ENCODE measurements at regions not wholly inside any gene's neighbourhood (a gene's known extent, or its start where the extent isn't known, plus 50 kb on each side); places are given as distances from the start of the nearest gene placed in this dataset.

GRCh38 chr5:159629158-159629557, 287.1 kb upstream of the ADRA1B start:
- Histone ChIP-seq H3K4me1 (ENCODE audit: insufficient read depth, low read length) (no peaks in the 10 kb centered on the region), H3K4me3 (ENCODE audit: insufficient read depth, low read depth, low read length) (no peak overlapping the region), H3K27ac (ENCODE audit: low read depth, low read length) (no peak overlapping the region), H3K9me3 (ENCODE audit: insufficient read depth, low read depth, low read length) (no peaks in the 10 kb centered on the region), H3K27me3 (ENCODE audit: insufficient read depth, low read length) (no peaks in the 10 kb centered on the region), H2AFZ (ENCODE audit: low read depth, low read length) (no peak overlapping the region), H3K4me2 (ENCODE audit: low read length) (no peak overlapping the region), H3K79me2 (ENCODE audit: insufficient read depth, low read length) (no peaks in the 10 kb centered on the region), H3K9ac (ENCODE audit: low read length) (no peak overlapping the region), H3K36me3 (ENCODE audit: insufficient read depth, low read length) (no peaks in the 10 kb centered on the region), H4K20me1 (ENCODE audit: insufficient read depth, low read length) (no peaks in the 10 kb centered on the region)
- DNase-seq (ENCODE audit: low read depth) = no peak
- Mint-ChIP-seq H3K27me3 (ENCODE audit: low read depth, unreplicated experiment) (peaks cover 15% of the 10 kb centered on the region), H3K4me3 (ENCODE audit: unreplicated experiment) (no peak overlapping the region), H3K9me3 (ENCODE audit: unreplicated experiment) (peaks cover 1% of the 10 kb centered on the region), H3K4me1 (ENCODE audit: low read depth, unreplicated experiment) (no peaks in the 10 kb centered on the region), H3K36me3 (ENCODE audit: low read depth, unreplicated experiment) (no peaks in the 10 kb centered on the region), H3K27ac (ENCODE audit: unreplicated experiment) (no peak overlapping the region)
- FAIRE-seq = no peak
- TF ChIP-seq EZH2 (IDR thresholded peaks at IDR 0.05; ENCODE audit: insufficient read depth, low read length) = no peak
- TF ChIP-seq, protein P1, sequence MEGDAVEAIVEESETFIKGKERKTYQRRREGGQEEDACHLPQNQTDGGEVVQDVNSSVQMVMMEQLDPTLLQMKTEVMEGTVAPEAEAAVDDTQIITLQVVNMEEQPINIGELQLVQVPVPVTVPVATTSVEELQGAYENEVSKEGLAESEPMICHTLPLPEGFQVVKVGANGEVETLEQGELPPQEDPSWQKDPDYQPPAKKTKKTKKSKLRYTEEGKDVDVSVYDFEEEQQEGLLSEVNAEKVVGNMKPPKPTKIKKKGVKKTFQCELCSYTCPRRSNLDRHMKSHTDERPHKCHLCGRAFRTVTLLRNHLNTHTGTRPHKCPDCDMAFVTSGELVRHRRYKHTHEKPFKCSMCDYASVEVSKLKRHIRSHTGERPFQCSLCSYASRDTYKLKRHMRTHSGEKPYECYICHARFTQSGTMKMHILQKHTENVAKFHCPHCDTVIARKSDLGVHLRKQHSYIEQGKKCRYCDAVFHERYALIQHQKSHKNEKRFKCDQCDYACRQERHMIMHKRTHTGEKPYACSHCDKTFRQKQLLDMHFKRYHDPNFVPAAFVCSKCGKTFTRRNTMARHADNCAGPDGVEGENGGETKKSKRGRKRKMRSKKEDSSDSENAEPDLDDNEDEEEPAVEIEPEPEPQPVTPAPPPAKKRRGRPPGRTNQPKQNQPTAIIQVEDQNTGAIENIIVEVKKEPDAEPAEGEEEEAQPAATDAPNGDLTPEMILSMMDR (IDR thresholded peaks at IDR 0.05; ENCODE audit: insufficient read depth, low read depth, low read length) = no peak

- no peaks in the 10 kb centered on the region for H4K20me1 ChIP-seq (ENCODE audit: insufficient read depth, low read length)
- no peaks in the 10 kb centered on the region for H3K27me3 ChIP-seq (ENCODE audit: insufficient read depth, low read length)
- no peaks in the 10 kb centered on the region for H3K9me3 ChIP-seq (ENCODE audit: insufficient read depth, low read depth, low read length)
- TF ChIP-seq, protein P1 (IDR thresholded peaks at IDR 0.05; ENCODE audit: insufficient read depth, low read depth, low read length) = no peak
- TF ChIP-seq EZH2 (IDR thresholded peaks at IDR 0.05; ENCODE audit: insufficient read depth, low read length) = no peak
- H3K4me1 ChIP-seq (ENCODE audit: insufficient read depth, low read length) = no peaks in the 10 kb centered on the region
- Mint-ChIP-seq H3K27me3 (ENCODE audit: low read depth, unreplicated experiment) (peaks cover 15% of the 10 kb centered on the region), H3K4me1 (ENCODE audit: low read depth, unreplicated experiment) (no peaks in the 10 kb centered on the region), H3K9me3 (ENCODE audit: unreplicated experiment) (peaks cover 1% of the 10 kb centered on the region), H3K27ac (ENCODE audit: unreplicated experiment) (no peak overlapping the region), H3K4me3 (ENCODE audit: unreplicated experiment) (no peak overlapping the region), H3K36me3 (ENCODE audit: low read depth, unreplicated experiment) (no peaks in the 10 kb centered on the region)
- H3K79me2 ChIP-seq (ENCODE audit: insufficient read depth, low read length) = no peaks in the 10 kb centered on the region
- no peak overlapping the region for H3K9ac ChIP-seq (ENCODE audit: low read length)
- H3K36me3 ChIP-seq (ENCODE audit: insufficient read depth, low read length) = no peaks in the 10 kb centered on the region
- H3K4me3 ChIP-seq (ENCODE audit: insufficient read depth, low read depth, low read length) = no peak overlapping the region
- DNase-seq (ENCODE audit: low read depth) (no peak), FAIRE-seq (no peak)
- H3K4me2 ChIP-seq (ENCODE audit: low read length) = no peak overlapping the region
- no peak overlapping the region for H2AFZ ChIP-seq (ENCODE audit: low read depth, low read length)
- no peak overlapping the region for H3K27ac ChIP-seq (ENCODE audit: low read depth, low read length)
Measured at GRCh38 chr5:159630545-159630944, 285.7 kb upstream of the ADRA1B start.

GRCh38 chr5:159631001-159631400, 285.3 kb upstream of the ADRA1B start:
- Histone ChIP-seq H3K4me2 (ENCODE audit: low read length) (no peak overlapping the region), H3K27me3 (ENCODE audit: insufficient read depth, low read length) (no peaks in the 10 kb centered on the region), H3K9me3 (ENCODE audit: insufficient read depth, low read depth, low read length) (no peaks in the 10 kb centered on the region), H3K9ac (ENCODE audit: low read length) (no peak overlapping the region), H3K27ac (ENCODE audit: low read depth, low read length) (no peak overlapping the region), H3K36me3 (ENCODE audit: insufficient read depth, low read length) (no peaks in the 10 kb centered on the region), H2AFZ (ENCODE audit: low read depth, low read length) (no peak overlapping the region), H3K4me3 (ENCODE audit: insufficient read depth, low read depth, low read length) (no peak overlapping the region), H4K20me1 (ENCODE audit: insufficient read depth, low read length) (no peaks in the 10 kb centered on the region), H3K79me2 (ENCODE audit: insufficient read depth, low read length) (no peaks in the 10 kb centered on the region), H3K4me1 (ENCODE audit: insufficient read depth, low read length) (no peaks in the 10 kb centered on the region)
- Mint-ChIP-seq H3K9me3 (ENCODE audit: unreplicated experiment) (peaks cover 1% of the 10 kb centered on the region), H3K27me3 (ENCODE audit: low read depth, unreplicated experiment) (peaks cover 15% of the 10 kb centered on the region), H3K4me3 (ENCODE audit: unreplicated experiment) (no peak overlapping the region), H3K27ac (ENCODE audit: unreplicated experiment) (no peak overlapping the region), H3K36me3 (ENCODE audit: low read depth, unreplicated experiment) (no peaks in the 10 kb centered on the region), H3K4me1 (ENCODE audit: low read depth, unreplicated experiment) (no peaks in the 10 kb centered on the region)
- TF ChIP-seq, protein P1 (IDR thresholded peaks at IDR 0.05; ENCODE audit: insufficient read depth, low read depth, low read length) = no peak
- no peak for TF ChIP-seq EZH2 (IDR thresholded peaks at IDR 0.05; ENCODE audit: insufficient read depth, low read length)
- no peak for DNase-seq (ENCODE audit: low read depth)
- no peak for FAIRE-seq
